Neural cell (in vitro differentiated cells): ENCODE measurements at regions not wholly inside any gene's neighbourhood (a gene's known extent, or its start where the extent isn't known, plus 50 kb on each side); places are given as distances from the start of the nearest gene placed in this dataset.

Experiments
- H2AFZ ChIP-seq: fragments of 200-600, 300-800 bp; sonication (generic), shearing (Covaris generic); 2 replicates; pipeline ENCODE4 v1.6.0; 2014; ENCODE audit warnings: low read depth, mild to moderate bottlenecking, antibody characterized with exemption, low read length, moderate library complexity
- H3F3A ChIP-seq: fragments of 200-600 bp; shearing (Covaris generic); 2 replicates; pipeline ENCODE4 v1.6.1; 2016; ENCODE audit warnings: mild to moderate bottlenecking, moderate library complexity, mixed read lengths, antibody characterized with exemption, low read length; ENCODE audit not compliant: insufficient read depth, poor library complexity, severe bottlenecking
- H3K27ac ChIP-seq: fragments of 200-600, 300-800 bp; sonication (generic), shearing (Covaris generic); 2 replicates; pipeline ENCODE4 v1.5.1; 2014; ENCODE audit warnings: mild to moderate bottlenecking, low read length, moderate library complexity
- H3K27me3 ChIP-seq: fragments of 300-800, 200-600 bp; sonication (generic), shearing (Covaris generic); 2 replicates; pipeline ENCODE4 v1.6.0; 2014; ENCODE audit warnings: mild to moderate bottlenecking, low read depth, low read length, moderate library complexity; ENCODE audit not compliant: insufficient read depth
- H3K36me3 ChIP-seq: fragments of 300-800, 200-600 bp; sonication (generic), shearing (Covaris generic); 2 replicates; pipeline ENCODE4 v1.5.1; 2014; ENCODE audit warnings: mild to moderate bottlenecking, antibody characterized with exemption, low read length, moderate library complexity; ENCODE audit not compliant: insufficient read depth
- H3K4me2 ChIP-seq: fragments of 300-800, 200-600 bp; sonication (generic), shearing (Covaris generic); 2 replicates; pipeline ENCODE4 v1.6.0; 2014; ENCODE audit warnings: mild to moderate bottlenecking, low read length
- H3K4me3 ChIP-seq: fragments of 300-800, 200-600 bp; sonication (generic), shearing (Covaris generic); 2 replicates; pipeline ENCODE4 v1.5.1; 2014; ENCODE audit warnings: mild to moderate bottlenecking, low read length, moderate library complexity
- H3K79me2 ChIP-seq: fragments of 200-600 bp; shearing (Covaris generic); replicated peaks from 2 replicates; pipeline ENCODE4 v1.6.0; 2014; ENCODE audit warnings: mild to moderate bottlenecking, low read length, moderate library complexity; ENCODE audit not compliant: insufficient read depth
- H3K9ac ChIP-seq: fragments of 300-800, 200-600 bp; sonication (generic), shearing (Covaris generic); 2 replicates; pipeline ENCODE4 v1.6.1; 2016; ENCODE audit warnings: mild to moderate bottlenecking, low read length, mixed read lengths
- H3K9me2 ChIP-seq: fragments of 200-600 bp; shearing (Covaris generic); 2 replicates; pipeline ENCODE4 v1.6.1; 2016; ENCODE audit warnings: mild to moderate bottlenecking, low read length, mixed read lengths; ENCODE audit not compliant: insufficient read depth
- H3K9me3 ChIP-seq: fragments of 200-600, 300-800 bp; sonication (generic), shearing (Covaris generic); 2 replicates; pipeline ENCODE4 v1.6.1; 2016; ENCODE audit warnings: mild to moderate bottlenecking, mixed run types, low read length, moderate library complexity, mixed read lengths
- H4K20me1 ChIP-seq: fragments of 200-600 bp; shearing (Covaris generic); 2 replicates; pipeline ENCODE4 v1.6.1; 2016; ENCODE audit warnings: mild to moderate bottlenecking, mixed run types; ENCODE audit not compliant: insufficient read depth
- EP300 ChIP-seq: fragments of 450-650 bp; conservative IDR thresholded peaks from 2 replicates; pipeline ENCODE4 v1.6.1; 2014; ENCODE audit warnings: antibody characterized with exemption, mild to moderate bottlenecking, moderate library complexity; ENCODE audit not compliant: poor library complexity, severe bottlenecking
- EZH2 ChIP-seq: fragments of 200-600, 300-800 bp; shearing (Covaris generic), sonication (generic); IDR thresholded peaks from 2 replicates; pipeline ENCODE4 v1.6.1; 2014; ENCODE audit warnings: antibody characterized with exemption, low read length, borderline replicate concordance, mild to moderate bottlenecking; ENCODE audit not compliant: insufficient read depth, poor library complexity, severe bottlenecking
- MXI1 ChIP-seq: fragments of 450-650 bp; conservative IDR thresholded peaks from 2 replicates; pipeline ENCODE4 v1.6.1; 2014; ENCODE audit warnings: antibody characterized with exemption, mild to moderate bottlenecking; ENCODE audit not compliant: poor library complexity, severe bottlenecking
- POLR2AphosphoS5 ChIP-seq: IDR thresholded peaks from 2 replicates; pipeline ENCODE4 v1.6.1; 2012
- RAD21 ChIP-seq: fragments of 450-650 bp; conservative IDR thresholded peaks from 2 replicates; pipeline ENCODE4 v1.6.1; 2014; ENCODE audit warnings: antibody characterized with exemption, mild to moderate bottlenecking, moderate library complexity
- REST ChIP-seq: IDR thresholded peaks from 2 replicates; pipeline ENCODE4 v1.6.1; 2012; ENCODE audit warnings: borderline replicate concordance
- SMC3 ChIP-seq: fragments of 450-650 bp; conservative IDR thresholded peaks from 2 replicates; pipeline ENCODE4 v1.6.1; 2014; ENCODE audit warnings: antibody characterized with exemption, mild to moderate bottlenecking, moderate library complexity; ENCODE audit not compliant: poor library complexity
- TAF1 ChIP-seq: IDR thresholded peaks from 2 replicates; pipeline ENCODE4 v1.6.1; 2012; ENCODE audit warnings: low read depth
- TF ChIP-seq, protein P1 (sequence below): fragments of 450-650 bp; IDR thresholded peaks from 2 replicates; pipeline ENCODE4 v1.5.1; 2014; ENCODE audit warnings: antibody characterized with exemption, mild to moderate bottlenecking, moderate library complexity; ENCODE audit not compliant: poor library complexity, severe bottlenecking

DNA sequence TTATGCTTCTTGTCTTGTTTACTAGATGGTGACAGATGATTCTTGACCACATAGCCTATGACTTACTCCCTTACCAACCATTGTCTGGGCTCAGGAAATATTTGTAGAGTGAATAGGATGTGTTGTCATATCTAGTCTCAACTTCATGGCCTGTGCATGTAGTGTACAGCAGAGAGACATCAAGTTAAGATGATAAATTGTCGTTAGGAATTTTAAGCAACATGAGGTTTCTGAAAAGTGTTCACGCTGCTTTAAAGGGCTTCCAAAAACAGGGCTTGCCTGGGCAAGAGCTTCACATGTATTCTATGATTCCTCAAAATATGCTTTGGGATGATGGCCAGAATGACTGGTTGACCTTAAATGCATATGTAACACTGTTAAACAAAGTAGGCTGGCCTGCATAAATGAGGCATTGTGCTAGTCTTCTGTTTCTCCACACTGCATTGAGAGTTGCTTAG, 424.0 kb downstream of the RND3 start:
- peak overlapping the region; percentile 2 for H2AFZ ChIP-seq
- H3K27me3 ChIP-seq, result no peaks in the 10 kb centered on the region
- H3K9ac ChIP-seq, result no peak overlapping the region
- peak overlapping the region; percentile 44 for H3K27ac ChIP-seq
- no peaks in the 10 kb centered on the region for H3K79me2 ChIP-seq
- no peak overlapping the region for H3K4me3 ChIP-seq
- H3K36me3 ChIP-seq, result no peaks in the 10 kb centered on the region
- TF ChIP-seq TAF1 (no peak), RAD21 (no peak), MXI1 (no peak), EP300 (no peak), POLR2AphosphoS5 (no peak), REST (no peak), EZH2 (no peak), SMC3 (no peak)
- TF ChIP-seq, protein P1, sequence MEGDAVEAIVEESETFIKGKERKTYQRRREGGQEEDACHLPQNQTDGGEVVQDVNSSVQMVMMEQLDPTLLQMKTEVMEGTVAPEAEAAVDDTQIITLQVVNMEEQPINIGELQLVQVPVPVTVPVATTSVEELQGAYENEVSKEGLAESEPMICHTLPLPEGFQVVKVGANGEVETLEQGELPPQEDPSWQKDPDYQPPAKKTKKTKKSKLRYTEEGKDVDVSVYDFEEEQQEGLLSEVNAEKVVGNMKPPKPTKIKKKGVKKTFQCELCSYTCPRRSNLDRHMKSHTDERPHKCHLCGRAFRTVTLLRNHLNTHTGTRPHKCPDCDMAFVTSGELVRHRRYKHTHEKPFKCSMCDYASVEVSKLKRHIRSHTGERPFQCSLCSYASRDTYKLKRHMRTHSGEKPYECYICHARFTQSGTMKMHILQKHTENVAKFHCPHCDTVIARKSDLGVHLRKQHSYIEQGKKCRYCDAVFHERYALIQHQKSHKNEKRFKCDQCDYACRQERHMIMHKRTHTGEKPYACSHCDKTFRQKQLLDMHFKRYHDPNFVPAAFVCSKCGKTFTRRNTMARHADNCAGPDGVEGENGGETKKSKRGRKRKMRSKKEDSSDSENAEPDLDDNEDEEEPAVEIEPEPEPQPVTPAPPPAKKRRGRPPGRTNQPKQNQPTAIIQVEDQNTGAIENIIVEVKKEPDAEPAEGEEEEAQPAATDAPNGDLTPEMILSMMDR, result no peak
- H4K20me1 ChIP-seq, result no peaks in the 10 kb centered on the region
- no peaks in the 10 kb centered on the region for H3K9me3 ChIP-seq
- no peaks in the 10 kb centered on the region for H3K9me2 ChIP-seq
- no peak overlapping the region for H3K4me2 ChIP-seq
- H3F3A ChIP-seq, result no peaks in the 10 kb centered on the region

GRCh38 chr2:150062416-150062815, 425.1 kb downstream of the RND3 start:
- Histone ChIP-seq H3K9me3 (no peaks in the 10 kb centered on the region), H3K27ac (no peak overlapping the region), H3K9ac (no peak overlapping the region), H2AFZ (no peak overlapping the region), H3K9me2 (no peaks in the 10 kb centered on the region), H3K36me3 (no peaks in the 10 kb centered on the region), H3K4me2 (no peak overlapping the region), H3F3A (no peaks in the 10 kb centered on the region), H4K20me1 (no peaks in the 10 kb centered on the region), H3K27me3 (no peaks in the 10 kb centered on the region), H3K79me2 (no peaks in the 10 kb centered on the region), H3K4me3 (no peak overlapping the region)
- TF ChIP-seq MXI1 (no peak), POLR2AphosphoS5 (no peak), TAF1 (no peak), EZH2 (no peak), RAD21 (no peak), EP300 (no peak), SMC3 (no peak), REST (no peak)
- TF ChIP-seq, protein P1, result no peak
